Dedifferentiated amniotic fluid mesenchymal stem cell (primary cell): ENCODE measurements at regions not wholly inside any gene's neighbourhood (a gene's known extent, or its start where the extent isn't known, plus 50 kb on each side); places are given as distances from the start of the nearest gene placed in this dataset.
A peak's percentile ranks its signal among the peaks of the same experiment; 100 is the strongest.

Experiments
- DNase-seq: peaks from one replicate; pipeline ENCODE4 v3.0.0-alpha.2; 2016; ENCODE audit errors: extremely low spot score

GRCh38 chr9:115209601-115210306 is 91.8 kb upstream of the TNC start:
- no peak for DNase-seq

- DNase-seq = no peak
Measured at GRCh38 chr9:115210699-115211098, 92.7 kb upstream of the TNC start.

GRCh38 chr9:115211413-115212124 is 93.6 kb upstream of the TNC start:
- DNase-seq = no peak

GRCh38 chr9:115212125-115212605 is 94.2 kb upstream of the TNC start:
- DNase-seq = no peak

GRCh38 chr9:115212832-115213231 is 94.9 kb upstream of the TNC start:
- DNase-seq = no peak

GRCh38 chr9:115213818-115214334 is 95.9 kb upstream of the TNC start:
- DNase-seq = peak; percentile 30

GRCh38 chr9:115216873-115217272 is 98.9 kb upstream of the TNC start:
- no peak for DNase-seq

- DNase-seq = peak; percentile 37
Measured at GRCh38 chr9:115220319-115221005, 102.5 kb upstream of the TNC start.

GRCh38 chr9:115223471-115223870 is 105.5 kb upstream of the TNC start:
- no peak for DNase-seq

- no peak for DNase-seq
Measured at GRCh38 chr9:115225459-115226116, 107.6 kb upstream of the TNC start.

GRCh38 chr9:115226152-115226551 is 108.2 kb upstream of the TNC start:
- no peak for DNase-seq

- no peak for DNase-seq
Measured at GRCh38 chr9:115229496-115229895, 111.5 kb upstream of the TNC start.

GRCh38 chr9:115230924-115231515 is 113.1 kb upstream of the TNC start:
- no peak for DNase-seq

GRCh38 chr9:115232181-115232774 is 114.3 kb upstream of the TNC start:
- DNase-seq = no peak

- DNase-seq = peak; percentile 28
Measured at GRCh38 chr9:115234094-115234493, 116.1 kb upstream of the TNC start.

GRCh38 chr9:115235221-115235620 is 117.3 kb upstream of the TNC start:
- no peak for DNase-seq

GRCh38 chr9:115237385-115237998 is 119.5 kb upstream of the TNC start:
- no peak for DNase-seq

- DNase-seq = no peak
Measured at GRCh38 chr9:115240676-115241075, 122.7 kb upstream of the TNC start.

GRCh38 chr9:115241641-115242040 is 123.7 kb upstream of the TNC start:
- no peak for DNase-seq

- DNase-seq = no peak
Measured at GRCh38 chr9:115249488-115249887, 131.5 kb upstream of the TNC start.

GRCh38 chr9:115250621-115251032 is 132.7 kb upstream of the TNC start:
- DNase-seq = peak; percentile 68
